ENCODE measurements at regions not wholly inside any gene's neighbourhood (a gene's known extent, or its start where the extent isn't known, plus 50 kb on each side); places are given as distances from the start of the nearest gene placed in this dataset.

DNA sequence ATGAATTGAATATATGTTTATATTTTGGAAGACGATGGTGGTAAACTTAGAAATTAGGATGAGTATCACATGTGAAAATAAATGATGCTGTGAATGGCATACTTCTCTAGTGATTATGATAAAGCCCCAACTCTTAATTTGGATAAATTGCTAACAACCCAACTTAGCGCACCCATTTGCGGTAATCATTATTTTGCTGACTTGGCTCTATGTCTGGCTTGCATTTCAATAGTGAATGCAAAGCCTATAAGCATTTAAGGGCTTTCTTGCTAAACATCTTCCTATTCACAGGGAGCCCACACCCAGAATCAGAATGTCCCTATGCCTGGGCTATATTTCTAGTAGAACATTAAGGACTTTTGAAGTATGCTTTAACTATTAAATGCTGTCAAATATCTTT is 910.7 kb upstream of the FANCL start:
- TF ChIP-seq, protein P1, sequence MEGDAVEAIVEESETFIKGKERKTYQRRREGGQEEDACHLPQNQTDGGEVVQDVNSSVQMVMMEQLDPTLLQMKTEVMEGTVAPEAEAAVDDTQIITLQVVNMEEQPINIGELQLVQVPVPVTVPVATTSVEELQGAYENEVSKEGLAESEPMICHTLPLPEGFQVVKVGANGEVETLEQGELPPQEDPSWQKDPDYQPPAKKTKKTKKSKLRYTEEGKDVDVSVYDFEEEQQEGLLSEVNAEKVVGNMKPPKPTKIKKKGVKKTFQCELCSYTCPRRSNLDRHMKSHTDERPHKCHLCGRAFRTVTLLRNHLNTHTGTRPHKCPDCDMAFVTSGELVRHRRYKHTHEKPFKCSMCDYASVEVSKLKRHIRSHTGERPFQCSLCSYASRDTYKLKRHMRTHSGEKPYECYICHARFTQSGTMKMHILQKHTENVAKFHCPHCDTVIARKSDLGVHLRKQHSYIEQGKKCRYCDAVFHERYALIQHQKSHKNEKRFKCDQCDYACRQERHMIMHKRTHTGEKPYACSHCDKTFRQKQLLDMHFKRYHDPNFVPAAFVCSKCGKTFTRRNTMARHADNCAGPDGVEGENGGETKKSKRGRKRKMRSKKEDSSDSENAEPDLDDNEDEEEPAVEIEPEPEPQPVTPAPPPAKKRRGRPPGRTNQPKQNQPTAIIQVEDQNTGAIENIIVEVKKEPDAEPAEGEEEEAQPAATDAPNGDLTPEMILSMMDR (conservative IDR thresholded peaks at IDR 0.05) = no peak
- no peak for TF ChIP-seq EZH2 (IDR thresholded peaks at IDR 0.05; ENCODE audit: low read depth)
- ChIA-PET CTCF (no interaction called here), POLR2A (ENCODE audit: unreplicated experiment) (no interaction called here)
- Histone ChIP-seq H4K20me1 (ENCODE audit: insufficient read depth) (no peaks in the 10 kb centered on the region), H3K4me1 (replicated peaks; ENCODE audit: insufficient read depth) (no peaks in the 10 kb centered on the region), H3F3A (ENCODE audit: insufficient read depth, low read depth) (no peaks in the 10 kb centered on the region), H3K27me3 (ENCODE audit: insufficient read depth, low read depth) (no peaks in the 10 kb centered on the region), H3K36me3 (ENCODE audit: low read depth) (no peaks in the 10 kb centered on the region), H3K27ac (no peak overlapping the region), H3K4me3 (no peak overlapping the region), H3K9me3 (ENCODE audit: insufficient read depth, low read depth) (no peaks in the 10 kb centered on the region), H3K79me2 (ENCODE audit: low read depth) (no peaks in the 10 kb centered on the region), H3K9me2 (ENCODE audit: insufficient read depth) (no peaks in the 10 kb centered on the region), H3K4me2 (no peak overlapping the region), H2AFZ (no peak overlapping the region)
- no TSS peak for BruUV-seq (replicated peaks)
- no peak for DNase-seq
- intact Hi-C loops (cut with micrococcal nuclease; ENCODE audit: unreplicated experiment) = no loop called here

DNA sequence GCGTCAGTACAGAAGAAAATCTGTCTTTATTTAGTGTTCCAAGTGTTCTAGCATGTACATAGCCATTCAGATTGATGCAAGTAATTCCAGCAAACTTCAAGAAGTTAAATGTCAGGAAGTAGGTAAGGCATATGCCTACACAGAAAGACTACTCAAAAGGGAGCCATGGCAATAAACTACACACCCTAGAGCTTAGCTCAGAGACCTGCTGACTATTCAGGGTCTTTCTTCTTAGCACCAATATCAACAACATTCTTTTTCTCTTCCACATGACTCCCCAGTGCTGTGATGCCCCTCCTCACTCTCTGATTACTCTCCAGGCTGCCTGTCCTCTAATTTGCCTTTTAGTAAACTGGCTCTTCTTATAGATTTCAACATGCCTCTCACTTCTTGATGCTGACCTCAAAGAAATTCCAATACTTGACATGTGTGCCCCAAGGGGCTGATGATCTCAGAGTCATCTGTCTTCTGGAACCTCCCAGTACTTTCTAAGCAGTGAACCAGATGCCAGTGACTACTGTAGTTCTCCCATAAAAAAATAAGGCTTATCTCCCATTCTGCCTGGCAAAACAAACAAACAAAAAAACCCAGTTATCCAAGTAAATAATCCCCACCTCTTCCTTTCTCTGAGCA is 909.2 kb upstream of the FANCL start:
- no peak for TF ChIP-seq EZH2 (IDR thresholded peaks at IDR 0.05; ENCODE audit: low read depth)
- TF ChIP-seq, protein P1 (conservative IDR thresholded peaks at IDR 0.05) = no peak
- Histone ChIP-seq H3K36me3 (ENCODE audit: low read depth) (no peaks in the 10 kb centered on the region), H3K79me2 (ENCODE audit: low read depth) (no peaks in the 10 kb centered on the region), H3K27ac (no peak overlapping the region), H3K27me3 (ENCODE audit: insufficient read depth, low read depth) (no peaks in the 10 kb centered on the region), H3K9me3 (ENCODE audit: insufficient read depth, low read depth) (no peaks in the 10 kb centered on the region), H3K4me2 (no peak overlapping the region), H4K20me1 (ENCODE audit: insufficient read depth) (no peaks in the 10 kb centered on the region), H2AFZ (no peak overlapping the region), H3K9me2 (ENCODE audit: insufficient read depth) (no peaks in the 10 kb centered on the region), H3K4me1 (replicated peaks; ENCODE audit: insufficient read depth) (no peaks in the 10 kb centered on the region), H3K4me3 (no peak overlapping the region), H3F3A (ENCODE audit: insufficient read depth, low read depth) (no peaks in the 10 kb centered on the region)
- ChIA-PET POLR2A (ENCODE audit: unreplicated experiment) (no interaction called here), CTCF (no interaction called here)
- intact Hi-C loops (cut with micrococcal nuclease; ENCODE audit: unreplicated experiment) = no loop called here
- no TSS peak for BruUV-seq (replicated peaks)
- no peak for DNase-seq

DNA sequence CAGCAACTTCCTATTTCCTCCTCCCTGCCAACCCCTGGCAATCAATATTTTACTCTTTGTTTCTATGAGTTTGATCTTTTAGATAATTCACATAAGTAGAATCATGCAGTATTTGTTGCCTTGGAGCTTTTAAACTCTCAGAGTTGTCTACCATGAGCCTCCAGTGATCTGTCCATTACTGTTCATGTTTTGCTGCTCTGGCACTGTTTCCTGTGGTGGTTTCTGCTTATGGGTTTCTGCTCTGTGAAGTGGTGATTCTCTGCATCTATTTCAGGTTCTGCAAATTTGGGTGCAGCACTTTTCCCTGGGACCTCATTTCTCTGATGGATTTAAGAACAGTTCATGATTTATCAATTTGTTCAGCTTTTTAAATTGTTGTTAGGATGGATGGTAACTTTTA is 908.1 kb upstream of the FANCL start:
- POLR2A ChIA-PET (ENCODE audit: unreplicated experiment) = no interaction called here

More for the DNA sequence above, 908.1 kb upstream of the FANCL start:
- H3K27me3 ChIP-seq (ENCODE audit: insufficient read depth, low read depth) = no peaks in the 10 kb centered on the region
- H3K4me3 ChIP-seq = no peak overlapping the region
- H3K27ac ChIP-seq = no peak overlapping the region
- no peak for DNase-seq
- no peaks in the 10 kb centered on the region for H3K9me3 ChIP-seq (ENCODE audit: insufficient read depth, low read depth)
- BruUV-seq (replicated peaks) = no TSS peak
- no peaks in the 10 kb centered on the region for H3K36me3 ChIP-seq (ENCODE audit: low read depth)
- no peaks in the 10 kb centered on the region for H4K20me1 ChIP-seq (ENCODE audit: insufficient read depth)
- CTCF ChIA-PET = no interaction called here
- H3F3A ChIP-seq (ENCODE audit: insufficient read depth, low read depth) = no peaks in the 10 kb centered on the region
- H3K79me2 ChIP-seq (ENCODE audit: low read depth) = no peaks in the 10 kb centered on the region
- no peaks in the 10 kb centered on the region for H3K4me1 ChIP-seq (replicated peaks; ENCODE audit: insufficient read depth)
- TF ChIP-seq, protein P1 (conservative IDR thresholded peaks at IDR 0.05) = no peak
- no peak for TF ChIP-seq EZH2 (IDR thresholded peaks at IDR 0.05; ENCODE audit: low read depth)
- no peaks in the 10 kb centered on the region for H3K9me2 ChIP-seq (ENCODE audit: insufficient read depth)
- intact Hi-C loops (cut with micrococcal nuclease; ENCODE audit: unreplicated experiment) = no loop called here
- H3K4me2 ChIP-seq = no peak overlapping the region
- H2AFZ ChIP-seq = no peak overlapping the region

Data from PC-9 (cell line).